IMR-90 (cell line): ENCODE measurements at regions not wholly inside any gene's neighbourhood (a gene's known extent, or its start where the extent isn't known, plus 50 kb on each side); places are given as distances from the start of the nearest gene placed in this dataset.

Source experiments
- ATAC-seq: fragments of 200-7000 bp; cut with Tn5 transposase; 2 replicates; pipeline ENCODE4 v1.9.1; 2020; ENCODE audit warnings: low read depth, mild to moderate bottlenecking, moderate library complexity
- BruUV-seq: library from RNA; stranded (reverse); fragments of 400-500 nt; replicated peaks from 2 replicates; lab custom pipeline; 2021; lab: Mats Ljungman, UMichigan
- CTCF ChIA-PET: fragments of 300-600 bp; formaldehyde crosslinking; extraction: SDS; loops from one replicate; lab custom pipeline; 2021; ENCODE audit warnings: antibody characterized with exemption; lab: Yijun Ruan, JAX
- POLR2A ChIA-PET: fragments of 300-600 bp; sonication (Branson Sonifier 250); formaldehyde crosslinking; loops from one replicate; lab custom pipeline; 2022; ENCODE audit warnings: antibody characterized with exemption; ENCODE audit not compliant: unreplicated experiment; lab: Charles Lee
- DNase-seq: peaks from one replicate; pipeline ENCODE4 v3.0.0; 2013
- H2AFZ ChIP-seq: replicated peaks from 2 replicates; pipeline ENCODE3; 2013; ENCODE audit warnings: low read length, mild to moderate bottlenecking; ENCODE audit not compliant: poor library complexity
- H2AK5ac ChIP-seq: 2 replicates; pipeline ENCODE4 v1.6.1; 2013; ENCODE audit warnings: low read depth, low read length, inconsistent platforms
- H2AK9ac ChIP-seq: replicated peaks from 2 replicates; pipeline ENCODE3; 2013; ENCODE audit warnings: mild to moderate bottlenecking, low read depth, low read length, moderate library complexity; ENCODE audit not compliant: poor library complexity
- H2BK120ac ChIP-seq: 2 replicates; pipeline ENCODE4 v1.6.1; 2013; ENCODE audit warnings: low read depth, low read length, inconsistent platforms
- H2BK15ac ChIP-seq: 3 replicates; pipeline ENCODE4 v1.6.1; 2013; ENCODE audit warnings: low read depth, low read length, inconsistent platforms
- H2BK20ac ChIP-seq: 2 replicates; pipeline ENCODE4 v1.6.1; 2013; ENCODE audit warnings: low read depth, mild to moderate bottlenecking, inconsistent platforms, low read length, moderate library complexity
- H2BK5ac ChIP-seq: 2 replicates; pipeline ENCODE4 v1.6.1; 2013; ENCODE audit warnings: mild to moderate bottlenecking, low read depth, low read length, inconsistent platforms; ENCODE audit not compliant: poor library complexity, severe bottlenecking
- H3K14ac ChIP-seq: replicated peaks from 2 replicates; pipeline ENCODE4 v1.6.1; 2013; ENCODE audit warnings: low read depth, low read length, inconsistent platforms
- H3K18ac ChIP-seq: 2 replicates; pipeline ENCODE4 v1.6.1; 2013; ENCODE audit warnings: low read depth, low read length, control low read depth
- H3K23ac ChIP-seq: 2 replicates; pipeline ENCODE4 v1.6.1; 2013; ENCODE audit warnings: low read depth, low read length, inconsistent platforms
- H3K27ac ChIP-seq: 2 replicates; pipeline ENCODE4 v1.5.1; 2013; ENCODE audit warnings: mild to moderate bottlenecking, control low read depth, low read length; ENCODE audit not compliant: insufficient read depth
- H3K27me3 ChIP-seq: 2 replicates; pipeline ENCODE4 v1.6.1; 2013; ENCODE audit warnings: low read length; ENCODE audit not compliant: control insufficient read depth, insufficient read depth
- H3K36me3 ChIP-seq: 2 replicates; pipeline ENCODE4 v1.6.1; 2013; ENCODE audit warnings: low read length, mixed read lengths; ENCODE audit not compliant: control insufficient read depth, insufficient read depth
- H3K4ac ChIP-seq: 2 replicates; pipeline ENCODE4 v1.6.1; 2013; ENCODE audit warnings: low read depth, low read length, inconsistent platforms
- H3K4me1 ChIP-seq: 2 replicates; pipeline ENCODE4 v1.6.1; 2013; ENCODE audit warnings: low read length, mixed read lengths; ENCODE audit not compliant: control insufficient read depth, insufficient read depth
- H3K4me2 ChIP-seq: 2 replicates; pipeline ENCODE4 v1.6.1; 2013; ENCODE audit warnings: low read depth, mild to moderate bottlenecking, control low read depth, low read length, moderate library complexity
- H3K4me3 ChIP-seq: 2 replicates; pipeline ENCODE4 v1.5.1; 2013; ENCODE audit warnings: low read depth, mild to moderate bottlenecking, control low read depth, low read length, moderate library complexity; ENCODE audit not compliant: insufficient read depth
- H3K56ac ChIP-seq: 2 replicates; pipeline ENCODE4 v1.6.1; 2013; ENCODE audit warnings: low read length, inconsistent platforms; ENCODE audit not compliant: insufficient read depth; ENCODE audit errors: extremely low read depth
- H3K79me1 ChIP-seq, 2 experiments: 2 replicates each; pipeline ENCODE4 v1.6.1; 2013; ENCODE audit warnings: low read length in 2 of 2, inconsistent platforms in 1 of 2, low read depth in 1 of 2
- H3K9ac ChIP-seq: 2 replicates; pipeline ENCODE4 v1.6.1; 2013; ENCODE audit warnings: low read depth, low read length, control low read depth
- H3K9me1 ChIP-seq: 2 replicates; pipeline ENCODE4 v1.6.1; 2013; ENCODE audit warnings: low read length, inconsistent platforms; ENCODE audit not compliant: insufficient read depth
- H3K9me3 ChIP-seq: 2 replicates; pipeline ENCODE4 v1.6.1; 2013; ENCODE audit warnings: low read length; ENCODE audit not compliant: control insufficient read depth, insufficient read depth
- H4K20me1 ChIP-seq: 2 replicates; pipeline ENCODE4 v1.6.1; 2013; ENCODE audit warnings: low read length, inconsistent platforms; ENCODE audit not compliant: insufficient read depth
- H4K5ac ChIP-seq: 2 replicates; pipeline ENCODE4 v1.6.1; 2013; ENCODE audit warnings: mild to moderate bottlenecking, low read depth, low read length, control low read depth
- H4K8ac ChIP-seq, 2 experiments: 2 replicates each; pipeline ENCODE4 v1.6.1; 2013; ENCODE audit warnings: low read depth in 2 of 2, low read length in 2 of 2, control low read depth in 1 of 2, inconsistent platforms in 1 of 2
- H4K91ac ChIP-seq: 2 replicates; pipeline ENCODE4 v1.6.1; 2013; ENCODE audit warnings: low read depth, low read length, inconsistent platforms; ENCODE audit not compliant: insufficient read depth
- BHLHE40 ChIP-seq: fragments of 150-350 bp; IDR thresholded peaks from 2 replicates; pipeline ENCODE4 v1.6.1; 2016; ENCODE audit warnings: mild to moderate bottlenecking, low read depth, low read length
- MAFK ChIP-seq: IDR thresholded peaks from 2 replicates; pipeline ENCODE4 v1.6.1; 2012; ENCODE audit warnings: low read depth, low read length, improper control_type of control experiment
- MXI1 ChIP-seq: IDR thresholded peaks from 2 replicates; pipeline ENCODE4 v1.6.1; 2012; ENCODE audit warnings: low read depth, mild to moderate bottlenecking, low read length, moderate library complexity, borderline replicate concordance
- SMC3 ChIP-seq: fragments of 150-350 bp; IDR thresholded peaks from 2 replicates; pipeline ENCODE4 v1.6.1; 2016; ENCODE audit warnings: low read depth, mild to moderate bottlenecking, antibody characterized with exemption, low read length, moderate library complexity
- WGBS, 2 experiments: methylation state at CpG; one replicate each; pipeline versions ENCODE4 v1.1.5 to v1.1.7; 2013; ENCODE audit warnings: missing lambda C conversion rate in 2 of 2; ENCODE audit not compliant: insufficient read length in 1 of 2; ENCODE audit errors: extremely low coverage in 2 of 2; 5-methylcytosine and 5-hydroxymethylcytosine counted together
- dilution Hi-C: fragments of 300-500 bp; cut with HindIII; formaldehyde crosslinking; loops from one replicate; pipeline ENCODE4 v1.14.3; 2018; ENCODE audit warnings: low sequenced_read_pairs; ENCODE audit not compliant: unreplicated experiment
- in situ Hi-C: fragments of 300-500 bp; cut with MboI; formaldehyde crosslinking; loops from 3 replicates; pipeline ENCODE4 v1.14.3; 2019; ENCODE audit warnings: low sequenced_read_pairs, inconsistent platforms, mixed read lengths
- intact Hi-C: fragments of 100-400 bp; cut with micrococcal nuclease; formaldehyde crosslinking; loops from 2 replicates; pipeline ENCODE4 v1.10.0; 2022
- TF ChIP-seq, protein P1 (sequence below): fragments of 150-350 bp; IDR thresholded peaks from 2 replicates; pipeline ENCODE4 v1.6.1; 2016; ENCODE audit warnings: low read depth, mild to moderate bottlenecking, low read length, moderate library complexity, borderline replicate concordance

DNA sequence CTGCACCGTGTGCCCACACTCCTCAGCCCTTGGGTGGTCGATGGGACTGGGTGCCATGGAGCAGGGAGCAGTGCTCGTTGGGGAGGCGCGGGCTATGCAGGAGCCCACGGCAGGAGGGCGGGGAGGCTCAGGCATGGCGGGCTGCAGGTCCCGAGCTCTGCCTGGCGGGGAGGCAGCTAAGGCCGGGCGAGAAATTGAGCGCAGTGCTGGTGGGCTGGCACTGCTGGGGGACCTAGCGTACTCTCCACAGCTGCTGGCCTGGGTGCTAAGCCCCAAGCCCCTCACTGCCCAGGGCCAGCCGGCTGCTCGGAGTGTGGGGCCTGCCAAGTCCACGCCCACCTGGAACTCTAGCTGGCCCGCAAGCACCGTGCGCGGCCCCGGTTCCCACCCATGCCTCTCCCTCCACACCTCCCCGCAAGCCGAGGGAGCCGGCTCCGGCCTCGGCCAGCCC lies 55.9 kb upstream of the ECI2 start:
- no peak overlapping the region for H3K9ac ChIP-seq
- no peak overlapping the region for H2AK9ac ChIP-seq
- no peak overlapping the region for H3K18ac ChIP-seq
- H2BK20ac ChIP-seq, result no peak overlapping the region
- no peaks in the 10 kb centered on the region for H3K9me3 ChIP-seq
- ChIA-PET POLR2A (no interaction called here), CTCF (no interaction called here)
- DNase-seq (no peak), ATAC-seq (no peak)
- dilution Hi-C loops (no loop called here), intact Hi-C loops (no loop called here), in situ Hi-C loops (no loop called here)
- no peaks in the 10 kb centered on the region for H3K36me3 ChIP-seq
- H3K4me3 ChIP-seq, result no peak overlapping the region
- TF ChIP-seq, protein P1, sequence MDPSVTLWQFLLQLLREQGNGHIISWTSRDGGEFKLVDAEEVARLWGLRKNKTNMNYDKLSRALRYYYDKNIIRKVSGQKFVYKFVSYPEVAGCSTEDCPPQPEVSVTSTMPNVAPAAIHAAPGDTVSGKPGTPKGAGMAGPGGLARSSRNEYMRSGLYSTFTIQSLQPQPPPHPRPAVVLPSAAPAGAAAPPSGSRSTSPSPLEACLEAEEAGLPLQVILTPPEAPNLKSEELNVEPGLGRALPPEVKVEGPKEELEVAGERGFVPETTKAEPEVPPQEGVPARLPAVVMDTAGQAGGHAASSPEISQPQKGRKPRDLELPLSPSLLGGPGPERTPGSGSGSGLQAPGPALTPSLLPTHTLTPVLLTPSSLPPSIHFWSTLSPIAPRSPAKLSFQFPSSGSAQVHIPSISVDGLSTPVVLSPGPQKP, result no peak
- TF ChIP-seq SMC3 (no peak), BHLHE40 (no peak), MAFK (no peak), MXI1 (no peak)
- H3K79me1 ChIP-seq, result no peaks in the 10 kb centered on the region
- H3K4me2 ChIP-seq, result no peak overlapping the region
- H3K27ac ChIP-seq, result no peak overlapping the region
- no peaks in the 10 kb centered on the region for H4K20me1 ChIP-seq
- no peak overlapping the region for H2BK120ac ChIP-seq
- H3K27me3 ChIP-seq, result peaks cover 3% of the 10 kb centered on the region; the same call in 1 of the 2 replicates
- no peaks in the 10 kb centered on the region for H3K9me1 ChIP-seq
- H3K4me1 ChIP-seq, result no peaks in the 10 kb centered on the region
- no peak overlapping the region for H3K56ac ChIP-seq
- no peak overlapping the region for H3K14ac ChIP-seq
- no peak overlapping the region for H4K5ac ChIP-seq
- BruUV-seq, result no TSS peak
- H2AFZ ChIP-seq, result no peak overlapping the region
- no peak overlapping the region for H4K91ac ChIP-seq
- 88% methylated on average over 11 of the region's 27 CpGs; no CpG with 5 or more reads in 1 of the 2 experiments for whole genome bisulfite sequencing, 2 experiments
- H3K4ac ChIP-seq, result no peak overlapping the region
- no peak overlapping the region for H2BK5ac ChIP-seq
- H4K8ac ChIP-seq, result no peak overlapping the region
- no peak overlapping the region for H2BK15ac ChIP-seq
- H2AK5ac ChIP-seq, result no peak overlapping the region
- no peak overlapping the region for H3K23ac ChIP-seq
